Tibial nerve (tissue), 4 donors: ENCODE measurements at regions not wholly inside any gene's neighbourhood (a gene's known extent, or its start where the extent isn't known, plus 50 kb on each side); places are given as distances from the start of the nearest gene placed in this dataset.

ENCODE experiments used
- CTCF ChIP-seq, 5 experiments: fragments of 200-600 bp in 3 of 5; fragments of 450-650 bp in 2 of 5; sonication (generic) in 3 of 5; IDR thresholded peaks; one replicate each; pipeline ENCODE4 v1.5.1; 2016 to 2019; ENCODE audit warnings: antibody characterized with exemption in 5 of 5, mild to moderate bottlenecking in 3 of 5, moderate library complexity in 2 of 5
- EP300 ChIP-seq, 2 donors: sonication (generic); formaldehyde crosslinking; IDR thresholded peaks; one replicate each; pipeline ENCODE4 v1.6.1; 2017; ENCODE audit warnings: antibody characterized with exemption in 2 of 2, mild to moderate bottlenecking in 1 of 2
- POLR2A ChIP-seq, 2 donors: fragments of 450-650 bp; IDR thresholded peaks; one replicate each; pipeline ENCODE4 v1.6.1; 2017; ENCODE audit warnings: antibody characterized with exemption in 2 of 2, mild to moderate bottlenecking in 2 of 2, moderate library complexity in 2 of 2

DNA sequence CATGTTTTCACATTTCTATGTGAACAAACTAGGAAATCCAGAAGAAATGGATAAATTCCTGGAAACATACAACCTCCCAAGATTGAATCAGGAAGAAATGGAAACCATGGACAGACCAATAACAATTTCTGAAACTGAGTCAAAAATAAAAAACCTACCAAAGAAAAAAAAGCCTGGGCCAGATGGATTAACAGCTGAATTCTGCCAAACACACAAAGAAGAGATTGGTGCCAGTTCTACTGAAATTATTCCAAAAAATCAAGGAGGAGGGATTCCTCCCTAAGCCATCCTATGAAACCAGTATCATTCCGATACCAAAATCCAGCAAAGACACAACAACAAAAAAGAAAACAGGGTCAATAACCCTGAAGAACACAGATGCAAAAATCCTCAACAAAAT lies 166.9 kb upstream of the FBXL7 start:
- TF ChIP-seq POLR2A (IDR thresholded peaks at IDR 0.05) (no peak), CTCF (IDR thresholded peaks at IDR 0.05) (no peak), EP300 (IDR thresholded peaks at IDR 0.05) (no peak)
